ENCODE measurements at regions not wholly inside any gene's neighbourhood (a gene's known extent, or its start where the extent isn't known, plus 50 kb on each side); places are given as distances from the start of the nearest gene placed in this dataset.

- TF ChIP-seq, protein P1, sequence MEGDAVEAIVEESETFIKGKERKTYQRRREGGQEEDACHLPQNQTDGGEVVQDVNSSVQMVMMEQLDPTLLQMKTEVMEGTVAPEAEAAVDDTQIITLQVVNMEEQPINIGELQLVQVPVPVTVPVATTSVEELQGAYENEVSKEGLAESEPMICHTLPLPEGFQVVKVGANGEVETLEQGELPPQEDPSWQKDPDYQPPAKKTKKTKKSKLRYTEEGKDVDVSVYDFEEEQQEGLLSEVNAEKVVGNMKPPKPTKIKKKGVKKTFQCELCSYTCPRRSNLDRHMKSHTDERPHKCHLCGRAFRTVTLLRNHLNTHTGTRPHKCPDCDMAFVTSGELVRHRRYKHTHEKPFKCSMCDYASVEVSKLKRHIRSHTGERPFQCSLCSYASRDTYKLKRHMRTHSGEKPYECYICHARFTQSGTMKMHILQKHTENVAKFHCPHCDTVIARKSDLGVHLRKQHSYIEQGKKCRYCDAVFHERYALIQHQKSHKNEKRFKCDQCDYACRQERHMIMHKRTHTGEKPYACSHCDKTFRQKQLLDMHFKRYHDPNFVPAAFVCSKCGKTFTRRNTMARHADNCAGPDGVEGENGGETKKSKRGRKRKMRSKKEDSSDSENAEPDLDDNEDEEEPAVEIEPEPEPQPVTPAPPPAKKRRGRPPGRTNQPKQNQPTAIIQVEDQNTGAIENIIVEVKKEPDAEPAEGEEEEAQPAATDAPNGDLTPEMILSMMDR (conservative IDR thresholded peaks at IDR 0.05; ENCODE audit: low read depth in 2 of 2): no peak
- TF ChIP-seq EZH2 (IDR thresholded peaks at IDR 0.05; ENCODE audit: low read depth, unreplicated experiment): no peak
Measured at GRCh38 chr21:28220680-28221079, 772.0 kb downstream of the LTN1 start.

Data from GM23338 (cell line).